GM21619 (cell line): ENCODE measurements at regions not wholly inside any gene's neighbourhood (a gene's known extent, or its start where the extent isn't known, plus 50 kb on each side); places are given as distances from the start of the nearest gene placed in this dataset.
"Not testable (repeated sequence)": the region's sequence is repeated elsewhere in the genome, so short reads cannot be mapped to it uniquely, and the experiment has no call there.

Experiments
- ATAC-seq: cut with Tn5 transposase; IDR thresholded peaks from one replicate; pipeline ENCODE4 v1.9.1; 2021; ENCODE audit not compliant: unreplicated experiment

DNA sequence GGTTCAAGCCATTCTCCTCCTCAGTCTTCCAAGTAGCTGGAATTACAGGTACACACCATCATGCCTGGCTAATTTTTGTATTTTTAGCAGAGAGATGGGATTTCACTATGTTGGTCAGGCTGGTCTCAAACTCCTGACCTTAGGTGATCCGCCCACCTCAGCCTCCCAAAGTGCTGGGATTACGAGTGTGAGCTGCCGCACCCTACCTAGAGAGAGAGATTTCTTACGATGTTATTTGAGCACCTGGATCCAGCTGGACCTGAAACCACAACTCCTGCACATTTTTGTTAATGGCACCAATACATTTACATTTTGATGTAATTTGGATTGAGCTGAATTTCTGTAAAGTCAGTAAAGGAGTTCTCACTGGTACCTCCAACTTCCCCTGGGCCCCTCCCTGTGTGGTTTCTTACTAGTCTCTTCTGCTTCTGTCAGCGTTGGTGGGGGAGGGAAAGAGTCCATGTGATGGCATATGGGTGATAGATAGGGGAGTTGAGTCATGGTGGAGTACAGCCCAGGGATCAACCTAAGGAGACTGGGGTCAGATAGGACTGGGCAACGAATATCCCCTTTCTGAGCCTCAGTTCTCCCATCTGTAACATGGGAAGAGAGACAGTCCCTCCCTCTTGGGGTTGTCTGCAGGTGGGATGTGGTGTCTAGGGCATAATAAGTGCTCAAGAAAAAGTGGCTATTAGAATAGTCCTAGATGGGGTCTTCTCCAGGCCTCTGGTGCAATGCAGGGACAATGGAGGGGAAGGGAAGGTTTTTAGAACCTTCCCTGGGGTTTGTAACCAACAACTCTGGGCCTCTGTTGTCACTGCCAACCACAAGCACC is 83.3 kb upstream of the MED13L start:
- ATAC-seq: no peak

GRCh38 chr12:116361414-116362223 is 84.1 kb upstream of the MED13L start:
- ATAC-seq: no peak

DNA sequence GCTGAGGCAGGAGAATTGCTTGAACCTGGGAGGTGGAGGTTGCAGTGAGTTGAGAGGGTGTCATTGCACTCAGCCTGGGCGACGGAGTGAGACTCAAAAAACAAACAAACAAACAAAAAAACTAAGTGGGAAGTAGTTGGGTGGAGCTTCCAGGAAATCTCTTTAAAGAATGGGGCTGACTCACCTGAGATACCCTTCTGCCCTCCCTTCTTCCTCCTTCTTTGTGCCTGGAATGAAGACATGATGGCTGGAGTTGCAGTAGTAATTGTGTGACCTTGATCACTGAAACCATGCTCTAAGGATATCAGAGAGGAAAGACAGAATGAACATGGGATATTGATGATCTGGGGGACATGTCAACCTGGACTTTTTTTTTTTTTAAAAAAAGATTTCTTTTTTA is 87.6 kb upstream of the MED13L start:
- no peak for ATAC-seq

DNA sequence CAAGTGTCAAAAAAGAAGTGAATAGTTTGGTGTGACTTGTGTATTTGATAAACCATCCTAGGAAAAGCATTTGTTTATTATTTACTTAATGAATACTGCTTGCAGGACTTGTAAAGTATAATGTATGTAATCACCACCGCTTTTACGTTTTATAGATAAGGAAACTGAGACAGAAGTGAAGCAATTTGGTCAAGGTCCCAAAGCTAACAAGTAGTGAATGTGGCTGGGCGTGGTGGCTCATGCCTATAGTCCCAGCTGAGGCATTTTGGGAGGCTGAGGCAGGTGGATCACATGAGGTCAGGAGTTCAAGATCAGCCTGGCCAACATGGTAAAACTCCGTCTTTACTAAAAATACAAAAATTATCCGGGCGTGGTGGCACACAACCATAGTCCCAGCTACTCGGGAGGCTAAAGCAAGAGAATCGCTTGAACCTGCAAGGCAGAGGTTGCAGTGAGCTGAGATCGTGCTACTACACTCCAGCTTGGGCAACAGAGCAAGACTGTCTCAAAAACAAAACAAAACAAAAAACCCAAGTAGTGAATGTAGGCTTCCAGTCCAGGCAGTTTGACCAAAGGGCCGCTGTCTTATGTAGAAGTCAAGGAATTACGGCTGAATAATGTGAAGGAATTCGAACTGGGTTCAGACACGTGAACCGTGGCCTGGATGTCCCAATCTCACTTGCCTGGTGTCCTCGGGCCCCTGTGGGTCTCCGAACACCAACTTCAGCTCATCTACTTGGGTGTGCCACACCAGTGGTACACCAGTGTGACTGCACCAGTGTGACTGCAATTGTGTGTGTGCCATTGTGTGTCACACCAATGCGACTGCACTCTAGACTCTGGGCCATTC is 88.3 kb upstream of the MED13L start:
- ATAC-seq: no peak

DNA sequence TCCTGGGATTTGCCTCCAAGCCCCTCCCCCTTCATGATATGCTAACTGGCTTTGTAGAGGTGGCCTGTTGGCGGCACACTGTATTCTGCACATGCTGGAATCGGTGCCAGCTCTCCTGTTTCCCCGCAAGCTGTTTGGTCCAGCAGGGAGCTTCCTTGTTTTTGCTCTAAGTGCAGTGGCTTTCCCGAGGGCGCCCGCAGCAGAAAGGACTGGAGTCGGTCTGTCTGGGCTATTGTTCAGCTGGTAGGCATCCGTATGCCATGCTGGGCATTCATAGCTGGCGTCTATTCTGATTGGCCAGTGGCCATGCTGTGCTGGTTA is 88.9 kb upstream of the MED13L start:
- no peak for ATAC-seq

DNA sequence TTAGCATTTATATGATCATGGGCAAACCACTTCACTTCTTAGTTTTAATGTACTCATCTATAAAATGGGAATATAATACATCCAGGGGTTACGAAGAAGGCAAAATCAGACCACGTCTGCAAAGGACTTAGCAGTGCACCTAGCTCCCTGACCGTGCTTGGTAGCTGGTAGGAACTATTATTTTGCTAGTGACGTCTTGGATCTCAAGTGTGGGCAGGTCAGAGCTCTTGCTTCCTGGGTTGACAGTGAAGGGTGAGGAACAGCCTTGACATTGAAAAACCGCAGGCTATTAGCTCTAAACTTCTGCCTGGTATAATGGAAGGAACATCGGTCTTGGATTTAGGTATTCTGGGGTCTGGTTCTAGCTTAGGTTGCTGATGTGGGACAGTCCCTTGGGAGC is 89.3 kb upstream of the MED13L start:
- no peak for ATAC-seq

DNA sequence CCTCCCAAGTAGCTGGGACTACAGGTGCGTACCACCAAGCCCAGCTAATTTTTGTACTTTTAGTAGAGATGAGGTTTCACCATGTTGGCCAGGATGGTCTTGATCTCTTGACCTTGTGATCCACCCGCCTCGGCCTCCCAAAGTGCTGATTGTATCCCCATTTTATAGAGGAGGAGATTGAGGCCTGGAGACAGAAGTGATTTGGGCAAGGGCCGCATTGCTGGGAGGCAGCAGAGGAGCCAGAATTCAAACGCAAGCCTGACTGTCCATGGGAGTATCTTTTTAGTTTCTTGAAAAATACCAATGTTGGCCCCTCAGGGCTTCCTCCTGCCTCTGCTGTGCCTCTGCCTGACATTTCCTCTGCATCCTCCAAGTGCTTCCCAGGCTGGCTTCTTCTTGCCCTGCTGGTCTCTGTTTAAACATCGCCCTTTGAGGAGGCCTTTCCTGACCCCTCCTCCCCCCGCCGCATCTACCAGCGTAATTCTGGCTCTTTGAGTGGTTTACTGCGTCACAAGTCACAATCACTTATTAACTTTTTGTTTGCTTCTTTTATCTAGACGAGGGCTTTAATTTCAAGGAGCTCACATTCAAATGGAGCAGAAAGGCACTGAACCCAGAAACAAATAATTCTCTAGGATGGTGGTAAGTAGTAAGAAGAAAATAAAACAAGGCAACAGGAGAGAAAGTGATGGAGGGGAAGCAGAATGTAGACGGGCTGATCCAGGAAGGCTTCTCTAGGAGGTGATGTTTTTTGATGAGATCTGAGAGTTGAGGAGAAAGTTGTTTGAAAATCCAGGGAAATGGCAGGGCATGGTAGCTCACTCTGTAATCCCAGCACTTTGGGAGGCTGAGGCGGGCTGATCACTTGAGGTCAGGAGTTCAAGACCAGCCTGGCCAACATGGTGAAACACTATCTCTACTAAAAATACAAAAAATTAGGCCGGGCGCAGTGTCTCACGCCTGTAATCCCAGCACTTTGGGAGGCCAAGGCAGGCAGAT is 91.0 kb upstream of the MED13L start:
- ATAC-seq: no peak

DNA sequence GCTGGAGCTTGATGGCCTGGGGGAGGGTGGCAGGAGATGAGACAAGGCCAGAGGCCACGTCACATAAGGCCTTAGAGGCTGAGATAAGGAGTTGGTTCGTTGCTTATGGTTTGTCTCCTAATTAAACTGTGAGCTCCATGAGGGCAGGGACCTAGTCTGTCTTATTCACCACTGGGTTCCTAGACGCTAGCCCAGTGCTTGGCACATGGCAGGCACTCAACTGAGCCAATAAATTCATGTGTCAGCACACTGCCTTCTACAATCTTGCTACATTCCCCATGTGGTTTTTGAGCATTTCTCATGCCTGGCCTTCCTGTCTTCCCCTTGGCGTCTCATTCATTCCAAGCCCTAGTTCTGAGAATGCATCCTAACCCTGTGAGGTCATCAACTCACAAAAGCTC is 92.5 kb upstream of the MED13L start:
- no peak for ATAC-seq

GRCh38 chr12:116370886-116371580 is 93.5 kb upstream of the MED13L start:
- ATAC-seq: no peak

- no peak for ATAC-seq
Measured at GRCh38 chr12:116372815-116373214, 95.3 kb upstream of the MED13L start.

DNA sequence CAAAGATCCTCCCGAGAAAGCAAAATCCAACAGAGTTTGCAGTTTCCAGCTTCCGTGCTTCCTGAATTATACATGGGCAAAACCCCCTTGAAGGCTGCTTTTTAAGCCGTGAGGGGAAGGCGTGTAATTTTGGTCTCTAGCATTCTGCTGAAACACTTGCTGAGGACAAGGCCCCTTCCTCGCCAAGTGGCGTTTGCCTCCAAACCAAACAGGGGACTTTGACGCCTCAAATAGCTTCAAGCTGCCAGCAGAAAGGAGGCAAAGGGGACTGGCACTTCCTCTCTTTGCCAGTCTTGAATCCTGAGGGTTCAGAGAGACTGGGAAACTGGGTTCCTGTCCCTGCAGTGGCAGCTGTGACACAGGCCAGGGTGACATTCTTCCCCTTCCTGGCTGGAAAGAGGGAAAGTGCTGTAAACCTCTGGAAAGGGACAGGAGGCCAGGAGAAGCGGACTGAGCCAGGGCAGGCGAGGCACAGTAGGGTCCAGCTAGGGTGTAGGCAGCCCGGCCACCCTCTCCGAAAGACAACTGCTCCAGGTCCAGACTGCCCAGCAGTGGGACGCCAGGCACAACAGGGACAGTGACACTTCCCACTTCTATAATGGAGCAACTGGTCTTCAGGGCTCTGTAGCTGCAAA is 96.2 kb upstream of the MED13L start:
- ATAC-seq: no peak

- no peak for ATAC-seq
Measured at GRCh38 chr12:116374207-116374606, 96.7 kb upstream of the MED13L start.

DNA sequence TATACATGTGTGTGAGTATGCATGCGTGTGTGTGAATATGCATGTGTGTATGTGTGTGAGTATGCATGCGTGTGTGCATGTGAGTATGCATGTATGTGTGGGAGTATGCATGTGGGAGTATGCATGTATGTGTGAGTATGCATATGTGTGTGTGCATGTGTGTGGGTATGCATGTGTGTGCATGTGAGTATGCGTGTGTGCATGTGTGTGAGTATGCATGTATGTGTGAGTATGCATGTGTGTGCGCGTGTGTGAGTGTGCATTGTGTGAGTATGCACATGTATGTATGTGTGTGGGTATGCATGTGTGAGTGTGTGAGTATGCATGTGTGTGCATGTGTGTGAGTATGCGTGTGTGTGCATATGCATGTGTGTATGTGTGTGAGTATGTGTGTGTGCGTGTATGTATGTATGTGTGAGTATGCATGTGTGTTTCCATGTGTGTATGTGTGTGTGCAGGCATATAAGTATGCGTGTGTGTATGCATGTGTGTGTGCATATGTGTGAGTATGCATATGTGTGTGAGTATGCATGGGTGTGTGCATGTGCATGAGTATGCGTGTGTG is 97.9 kb upstream of the MED13L start:
- ATAC-seq: no peak

- ATAC-seq: no peak
Measured at GRCh38 chr12:116376354-116377193, 99.1 kb upstream of the MED13L start.

DNA sequence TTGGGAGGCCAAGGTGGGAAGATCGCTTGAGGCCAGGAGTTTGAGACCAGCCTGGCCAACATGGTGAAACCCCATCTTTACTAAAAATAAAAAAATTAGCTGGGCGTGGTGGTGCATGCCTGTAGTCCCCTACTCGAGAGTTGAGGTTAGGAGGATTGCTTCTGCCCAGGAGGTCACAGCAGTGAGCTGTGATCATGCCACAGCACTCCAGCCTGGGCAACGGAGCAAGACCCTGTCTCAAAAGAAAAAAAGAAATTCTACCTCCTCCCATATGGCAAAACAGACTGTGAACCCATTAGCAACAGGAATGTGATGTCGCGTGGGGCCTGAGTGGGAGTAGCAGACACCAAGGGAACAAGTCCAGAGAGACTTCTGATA is 99.7 kb upstream of the MED13L start:
- not testable (repeated sequence) for ATAC-seq

DNA sequence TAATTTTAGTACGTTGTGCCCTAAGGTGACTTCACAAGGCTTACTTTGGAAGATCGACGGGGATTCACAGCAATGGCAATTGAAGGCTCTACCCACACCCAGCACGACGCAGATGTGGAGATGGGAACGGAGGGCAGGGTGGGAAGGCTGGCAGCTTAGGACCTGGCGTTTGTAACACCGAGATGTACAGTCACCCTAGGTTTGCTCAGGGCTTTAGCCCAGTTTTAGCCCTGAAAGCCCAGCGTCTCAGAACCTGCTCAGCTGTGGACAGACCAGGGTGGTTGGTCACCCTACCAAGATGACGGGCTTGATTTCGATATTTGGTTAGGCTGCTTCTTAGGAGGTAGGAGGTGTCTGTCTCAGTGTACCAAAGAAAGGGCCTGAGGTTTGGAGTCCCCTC is 100.5 kb upstream of the MED13L start:
- no peak for ATAC-seq

DNA sequence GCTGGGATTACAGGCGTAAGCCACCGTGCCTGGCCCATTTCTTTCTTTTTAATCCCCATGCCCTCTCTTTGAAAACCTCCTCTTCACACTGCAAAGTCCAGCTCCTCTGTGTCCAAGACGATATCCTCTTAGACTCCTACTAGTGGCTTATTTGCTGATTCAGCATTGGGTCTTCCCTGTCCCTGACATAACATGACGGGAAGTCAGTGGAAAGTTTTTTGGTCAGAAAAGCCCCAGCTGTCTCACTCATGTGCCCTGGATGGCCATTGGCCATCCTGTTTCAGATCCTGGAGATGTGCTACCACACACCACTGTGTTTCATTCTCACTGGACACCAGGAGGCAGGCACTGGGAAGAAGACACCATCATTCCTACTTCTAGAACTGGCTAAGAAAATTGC is 102.6 kb upstream of the MED13L start:
- ATAC-seq: no peak

DNA sequence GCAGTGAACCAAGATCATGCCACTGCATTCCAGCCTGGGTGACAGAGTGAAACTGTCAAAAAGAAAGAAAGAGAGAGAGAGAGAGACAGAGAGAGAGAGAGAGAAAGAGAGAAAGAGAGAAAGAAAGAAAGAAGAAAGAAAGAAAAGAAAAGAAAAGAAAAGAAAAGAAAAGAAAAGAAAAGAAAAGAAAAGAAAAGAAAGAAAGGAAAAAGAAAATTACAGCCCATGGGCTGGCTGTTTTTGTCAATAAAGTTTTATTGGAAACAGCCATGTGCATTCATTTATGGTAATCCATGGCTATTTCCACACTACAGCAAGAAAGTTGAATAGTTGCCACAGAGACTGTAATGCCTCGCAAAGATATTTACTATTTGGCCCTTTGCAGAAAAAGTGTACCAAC is 103.2 kb upstream of the MED13L start:
- ATAC-seq: not testable (repeated sequence)
